NCI-H82 (cell line): ENCODE measurements at regions not wholly inside any gene's neighbourhood (a gene's known extent, or its start where the extent isn't known, plus 50 kb on each side); places are given as distances from the start of the nearest gene placed in this dataset.

Experiments used
- DNase-seq: peaks from one replicate; lab custom pipeline; 2025; lab: John Stamatoyannopoulos, UW

DNA sequence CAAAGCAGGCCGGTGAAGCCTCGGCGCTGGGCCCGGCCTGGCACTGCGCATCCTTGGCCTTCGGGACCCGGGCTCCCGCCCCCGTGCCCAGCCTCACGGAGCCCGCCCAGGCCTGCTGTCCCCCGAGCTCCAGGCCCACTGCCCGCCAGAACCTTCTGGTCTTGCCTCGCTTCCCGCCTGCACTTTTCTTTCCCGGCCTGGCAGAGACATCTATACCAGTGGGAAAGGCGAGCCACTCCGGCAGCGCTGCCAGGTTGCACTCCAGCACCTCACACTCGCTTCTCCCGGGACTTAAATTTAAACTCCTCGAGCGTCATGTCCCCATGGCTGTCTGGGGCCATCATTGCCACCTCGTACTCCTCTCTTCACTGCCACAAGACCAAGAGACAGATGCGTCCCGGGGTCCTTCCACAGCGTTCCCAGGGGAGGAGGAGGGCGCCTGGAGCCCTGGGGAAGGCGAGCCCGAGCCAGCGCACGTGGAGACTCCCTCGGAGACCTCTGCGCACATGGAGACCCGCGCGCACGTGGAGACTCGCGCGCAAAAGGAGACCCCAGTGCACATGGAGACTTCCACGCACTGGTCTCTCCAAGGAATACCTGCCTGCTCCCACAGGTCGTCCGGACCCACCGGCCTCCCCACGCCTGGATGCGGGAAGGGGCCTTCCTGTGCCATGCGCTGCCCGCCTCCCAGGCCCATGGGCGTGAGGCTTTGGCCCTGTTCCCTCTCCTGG is 253.1 kb upstream of the SALL3 start:
- no peak for DNase-seq

DNA sequence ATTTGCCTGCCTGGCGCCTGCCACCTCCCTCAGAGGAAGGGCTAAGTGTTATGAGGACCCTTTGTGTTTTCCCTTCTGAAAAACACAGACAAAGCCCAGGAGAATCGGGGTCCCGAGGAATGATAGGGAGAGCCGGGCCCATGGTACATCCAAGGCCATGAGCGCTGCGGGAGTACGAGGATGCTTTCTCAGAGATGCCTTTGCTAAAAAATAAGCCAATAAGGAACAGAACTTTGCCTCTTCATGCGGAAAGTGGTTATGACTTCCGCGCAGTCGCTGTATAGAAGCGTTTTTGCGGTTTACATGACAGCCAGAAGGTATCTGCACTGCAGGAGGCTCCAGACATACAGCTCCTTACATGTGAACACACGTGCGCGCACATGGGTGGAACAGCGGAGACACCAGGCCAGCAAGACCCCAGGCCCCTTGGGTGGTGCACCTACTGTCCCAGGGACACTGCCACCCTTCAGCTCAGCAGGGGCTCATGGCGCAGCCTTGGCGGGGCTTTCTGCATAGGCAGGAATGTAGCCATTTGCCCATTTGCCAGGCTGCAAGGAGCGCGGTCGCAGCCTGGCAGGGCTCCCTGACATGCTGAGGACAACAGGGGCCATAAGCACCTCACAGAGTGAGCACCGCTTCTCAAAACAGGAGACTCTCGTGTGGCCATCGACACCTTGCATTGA is 252.4 kb upstream of the SALL3 start:
- DNase-seq, result no peak

DNA sequence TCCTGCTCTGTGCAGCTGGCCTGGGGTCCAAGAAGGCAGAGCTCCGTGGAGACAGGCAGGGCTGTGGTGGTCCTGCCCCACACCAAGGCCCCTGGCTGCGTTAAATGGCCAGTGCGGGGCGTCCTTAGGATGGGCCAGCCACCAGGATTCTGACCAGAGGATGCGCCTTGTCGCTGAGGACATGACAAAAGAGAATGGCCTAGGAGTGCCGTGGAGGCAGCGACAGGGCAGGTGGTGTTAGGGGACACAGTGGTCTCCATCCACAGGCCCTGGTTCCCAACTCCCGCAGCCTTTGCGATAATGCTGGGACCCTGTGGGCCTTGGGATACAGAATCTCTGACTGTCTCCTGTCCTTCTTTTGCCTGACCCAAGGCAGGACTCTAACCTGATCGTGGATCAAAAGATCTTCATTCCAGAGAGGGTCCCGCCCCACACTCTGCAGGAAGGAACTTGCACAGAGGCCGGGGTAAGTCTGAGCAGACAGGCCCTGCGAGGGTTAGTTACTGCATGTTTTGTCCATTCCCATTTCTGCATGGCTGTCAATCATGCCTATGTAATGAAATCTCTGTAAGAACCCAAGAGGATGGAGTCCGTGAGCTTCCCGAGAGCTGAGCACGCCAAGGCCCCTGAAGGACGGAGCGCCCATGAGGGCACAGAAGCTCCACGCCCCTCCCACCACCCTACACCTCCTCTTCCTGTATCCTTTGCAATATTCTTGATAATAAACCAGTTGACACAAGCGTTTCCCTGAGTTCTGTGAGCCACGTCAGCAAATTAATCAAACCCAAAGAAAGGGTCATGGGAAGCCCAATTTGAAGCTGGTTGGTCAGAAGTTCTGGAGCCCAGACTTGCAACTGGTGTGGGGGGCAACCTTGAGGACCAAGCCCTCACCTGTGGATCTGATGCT is 251.5 kb upstream of the SALL3 start:
- DNase-seq, result no peak

DNA sequence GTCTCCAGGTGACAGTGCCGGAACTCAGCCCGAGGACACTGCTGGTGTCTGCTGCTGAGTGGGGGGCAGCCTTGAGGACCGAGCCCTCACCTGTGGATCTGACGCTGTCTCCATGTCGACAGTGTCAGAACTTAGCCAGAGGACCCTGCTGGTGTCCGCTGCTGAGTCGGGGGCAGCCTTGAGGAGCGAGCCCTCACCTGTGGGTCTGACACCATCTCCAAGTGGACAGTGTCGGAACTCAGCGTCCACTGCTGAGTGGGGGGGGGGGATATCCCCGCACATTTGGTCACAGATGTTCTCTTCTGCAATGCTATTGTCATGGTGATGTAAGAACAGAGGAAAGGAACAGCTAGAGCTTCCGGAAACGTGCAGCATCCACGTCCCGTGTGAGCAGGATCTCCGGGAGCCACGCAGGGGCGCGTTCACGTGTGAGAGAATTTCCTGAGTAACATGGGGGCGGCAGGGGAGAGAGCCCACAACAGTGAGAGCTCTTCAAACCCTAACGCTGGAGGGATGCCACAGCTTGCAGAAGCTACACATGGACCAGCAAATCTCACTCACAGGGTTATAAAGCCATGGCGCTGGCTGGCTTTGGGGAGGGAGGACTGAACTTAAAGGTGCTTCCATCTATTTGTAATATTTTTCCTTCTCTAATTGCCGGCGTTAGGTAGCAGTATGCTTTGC is 250.7 kb upstream of the SALL3 start:
- DNase-seq, result no peak

DNA sequence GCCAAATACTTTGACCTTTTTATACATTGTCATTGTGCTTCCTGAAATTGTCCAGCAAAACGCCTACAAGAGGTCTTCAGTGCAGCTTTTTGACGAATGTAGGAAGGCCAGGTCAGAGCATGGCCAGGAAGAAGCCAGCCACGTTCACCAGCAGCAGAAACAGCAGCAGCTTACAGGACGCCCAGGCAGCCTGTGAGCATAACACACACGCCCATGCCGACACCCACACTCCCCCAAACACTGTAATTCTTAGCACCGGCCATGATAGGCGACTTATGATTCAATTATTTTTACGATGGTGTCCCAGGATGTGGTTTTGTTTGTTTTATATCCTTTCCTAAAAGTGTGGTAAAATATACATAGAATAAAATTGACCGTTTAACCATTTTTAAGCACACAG is 249.1 kb upstream of the SALL3 start:
- DNase-seq, result no peak

DNA sequence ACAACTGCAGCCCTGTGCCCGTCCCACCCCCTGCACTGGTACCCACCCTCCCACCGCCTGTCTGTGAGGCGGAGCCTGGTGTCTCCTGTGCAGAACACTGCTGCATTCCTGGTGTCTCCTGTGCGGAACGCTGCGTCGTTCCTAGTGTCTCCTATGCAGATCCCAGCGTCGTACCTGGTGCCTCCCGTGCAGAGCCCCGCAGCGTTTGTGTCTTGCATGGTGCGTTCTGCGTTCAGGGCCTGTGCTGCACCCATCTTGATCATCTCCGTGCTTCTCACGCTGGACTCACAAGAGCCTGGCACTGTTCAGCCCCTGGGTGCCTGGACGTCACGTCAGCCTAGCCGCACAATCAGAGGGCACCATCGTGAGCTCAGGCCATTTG is 248.6 kb upstream of the SALL3 start:
- no peak for DNase-seq

DNA sequence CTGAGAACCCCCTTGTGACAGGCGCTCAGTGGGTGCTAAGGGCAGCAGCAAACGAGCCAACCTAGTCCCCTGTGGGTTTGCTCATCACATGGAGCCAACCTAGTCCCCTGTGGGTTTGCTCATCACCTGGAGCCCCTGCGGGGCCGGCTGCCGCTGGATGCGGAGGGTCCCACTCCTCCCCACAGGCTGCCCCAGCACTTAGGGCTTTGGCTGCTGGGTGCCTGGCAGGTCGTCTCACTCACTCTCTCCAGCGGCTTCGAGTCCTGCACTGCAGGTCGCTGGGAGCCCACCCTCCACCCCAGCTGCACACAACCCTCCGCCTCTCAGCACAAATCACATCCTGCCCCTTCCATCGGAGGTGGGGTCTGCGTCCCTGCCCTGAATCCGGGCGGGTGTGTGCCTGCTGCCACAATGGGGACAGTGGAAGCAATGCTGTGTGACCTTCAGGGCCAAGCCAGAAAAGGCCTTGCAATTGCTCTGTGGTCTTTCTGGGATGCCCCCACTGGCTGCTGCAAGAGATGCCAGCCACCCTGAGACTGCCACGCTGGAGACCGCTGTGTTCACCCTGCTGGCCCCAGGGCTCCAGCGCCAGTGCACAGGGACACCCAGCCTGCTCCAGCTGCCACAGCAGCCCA is 248.1 kb upstream of the SALL3 start:
- DNase-seq, result no peak

DNA sequence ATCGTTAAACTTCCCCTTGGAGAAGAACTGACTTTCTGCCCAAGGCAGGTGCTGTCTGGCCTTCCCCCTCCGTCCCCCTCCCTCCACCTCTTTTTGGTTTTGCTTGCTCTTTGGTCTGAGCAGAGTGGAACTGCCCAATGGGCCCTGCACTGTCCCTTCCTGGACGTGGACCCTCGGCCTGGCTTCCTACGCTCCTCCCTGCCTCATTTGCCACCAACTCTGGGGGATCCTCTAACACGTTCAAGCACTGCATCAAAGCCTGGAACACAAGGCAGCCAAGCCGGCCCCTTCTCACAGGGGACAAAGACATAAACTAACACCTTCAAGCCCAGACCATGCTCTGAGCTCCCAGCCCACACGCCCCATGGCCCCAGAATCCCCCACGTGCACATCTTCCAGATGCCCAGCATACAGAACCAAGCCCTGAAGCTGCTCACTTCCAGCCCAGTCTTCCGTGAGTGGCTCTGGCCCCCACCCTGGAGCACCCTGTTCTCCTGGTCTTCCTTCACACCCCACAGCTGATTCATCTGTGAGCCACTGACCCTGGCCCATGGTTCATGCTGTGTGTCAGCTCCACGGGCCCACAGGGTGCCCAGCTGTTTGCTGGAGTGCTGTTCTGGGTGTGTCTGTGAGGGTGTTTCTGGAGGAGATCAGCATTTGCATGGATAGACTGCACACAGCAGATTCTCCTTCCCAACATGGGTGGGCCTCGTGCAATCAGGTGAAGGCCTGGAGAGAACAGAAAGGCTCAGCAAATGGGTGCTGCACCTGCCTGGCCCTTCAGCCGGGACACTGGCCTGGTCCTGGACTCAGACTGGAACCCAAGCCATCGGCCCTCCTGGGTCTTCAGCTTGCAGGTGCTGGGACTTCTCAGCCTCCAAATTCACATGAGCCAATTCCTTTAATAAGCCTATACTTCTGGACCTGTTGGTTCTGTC is 247.1 kb upstream of the SALL3 start:
- DNase-seq, result no peak

DNA sequence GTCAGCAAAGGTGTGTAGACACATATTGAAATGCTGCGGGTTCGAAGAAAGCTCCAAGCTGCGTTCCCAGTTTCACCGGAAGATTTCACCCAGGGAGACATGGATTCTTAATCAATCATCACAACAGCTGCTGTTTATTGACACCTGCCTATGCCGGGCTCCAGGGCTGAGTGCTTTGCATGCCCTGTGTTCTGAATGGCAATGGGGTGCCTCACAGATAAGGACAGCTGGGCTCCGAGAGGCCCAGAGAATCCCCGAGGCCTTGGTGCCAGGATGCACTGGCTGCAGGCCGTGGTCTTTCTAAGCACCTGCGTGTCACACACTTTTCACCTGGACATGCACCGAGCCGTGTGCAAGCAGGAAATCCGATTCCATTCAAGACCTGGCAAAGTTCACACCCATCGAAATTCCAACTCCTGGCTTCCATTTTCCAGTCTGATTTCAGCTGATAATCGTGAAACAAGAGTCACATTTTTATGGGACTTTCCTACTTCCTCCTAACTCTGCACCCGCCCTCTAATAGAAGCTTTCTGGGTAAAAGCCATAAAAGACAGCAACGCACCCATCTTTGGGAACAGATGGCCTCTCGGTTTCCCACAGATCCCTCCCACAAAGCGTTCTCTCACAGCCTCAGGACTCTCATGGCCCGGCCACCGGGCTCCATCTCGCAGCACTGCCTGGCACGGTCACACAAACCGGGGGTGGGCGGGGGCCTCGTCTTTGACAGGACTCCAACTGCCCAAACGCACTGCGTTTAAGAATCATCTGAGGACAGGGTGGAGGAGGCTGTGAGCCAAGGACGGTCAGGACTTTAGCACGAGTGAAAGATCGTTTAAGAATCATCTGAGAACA is 245.6 kb upstream of the SALL3 start:
- DNase-seq, result no peak

DNA sequence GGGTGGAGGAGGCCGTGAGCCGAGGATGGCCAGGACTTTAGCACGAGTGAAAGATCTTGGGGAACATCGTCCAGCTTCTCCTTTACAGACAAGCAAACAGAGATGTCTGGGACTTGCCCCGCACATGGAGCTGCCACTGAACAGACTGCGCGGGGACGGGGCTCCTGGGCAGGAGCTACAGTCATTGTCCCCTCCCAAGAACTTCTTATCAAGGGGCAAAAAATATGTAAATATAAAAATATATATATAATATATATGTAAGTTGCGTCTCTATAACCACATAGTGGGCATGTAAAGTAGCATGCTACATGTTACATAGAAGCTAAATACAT is 245.0 kb upstream of the SALL3 start:
- DNase-seq, result no peak

DNA sequence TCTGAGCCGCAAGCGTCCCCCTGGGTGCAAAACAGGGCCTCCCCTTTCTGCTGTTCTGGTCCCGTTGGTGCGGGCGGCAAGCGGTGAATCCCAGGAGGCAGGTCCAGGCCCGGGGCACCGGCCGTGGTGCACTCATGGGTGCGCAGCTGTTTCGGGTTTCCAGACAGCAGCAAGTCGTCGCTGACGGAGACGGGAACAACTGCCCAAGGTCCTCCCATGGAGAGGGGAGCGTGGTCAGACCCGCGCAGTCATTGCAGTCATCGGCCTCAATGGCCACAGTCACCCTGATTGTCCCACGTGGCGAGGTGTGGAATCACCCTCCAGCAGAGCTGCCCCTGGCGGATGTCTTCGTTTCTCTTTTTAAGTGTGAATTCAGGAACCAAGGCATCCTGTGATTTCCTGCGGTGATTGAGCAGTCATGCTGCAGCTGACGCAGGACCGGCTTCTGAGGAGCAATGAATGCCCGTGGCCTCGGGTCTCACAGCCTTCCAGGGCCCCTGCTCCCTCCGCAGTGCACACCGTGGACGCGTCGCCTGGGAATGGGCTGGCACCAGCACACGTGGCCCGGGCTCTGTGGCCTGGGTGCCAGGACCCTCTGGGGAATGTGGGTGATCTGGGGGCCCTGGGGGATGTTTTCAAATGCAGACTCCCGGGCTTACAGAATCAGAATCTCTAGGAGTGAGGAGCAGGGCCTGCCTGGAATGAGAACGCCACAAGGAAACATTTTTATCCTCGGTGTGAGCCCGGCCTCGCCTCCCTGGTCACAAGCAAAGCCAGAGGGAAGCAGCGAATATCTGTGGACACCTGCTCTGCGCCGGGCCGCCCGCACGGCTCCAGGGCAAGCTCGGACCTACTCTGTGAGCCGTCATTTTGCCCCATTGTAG is 244.2 kb upstream of the SALL3 start:
- no peak for DNase-seq

DNA sequence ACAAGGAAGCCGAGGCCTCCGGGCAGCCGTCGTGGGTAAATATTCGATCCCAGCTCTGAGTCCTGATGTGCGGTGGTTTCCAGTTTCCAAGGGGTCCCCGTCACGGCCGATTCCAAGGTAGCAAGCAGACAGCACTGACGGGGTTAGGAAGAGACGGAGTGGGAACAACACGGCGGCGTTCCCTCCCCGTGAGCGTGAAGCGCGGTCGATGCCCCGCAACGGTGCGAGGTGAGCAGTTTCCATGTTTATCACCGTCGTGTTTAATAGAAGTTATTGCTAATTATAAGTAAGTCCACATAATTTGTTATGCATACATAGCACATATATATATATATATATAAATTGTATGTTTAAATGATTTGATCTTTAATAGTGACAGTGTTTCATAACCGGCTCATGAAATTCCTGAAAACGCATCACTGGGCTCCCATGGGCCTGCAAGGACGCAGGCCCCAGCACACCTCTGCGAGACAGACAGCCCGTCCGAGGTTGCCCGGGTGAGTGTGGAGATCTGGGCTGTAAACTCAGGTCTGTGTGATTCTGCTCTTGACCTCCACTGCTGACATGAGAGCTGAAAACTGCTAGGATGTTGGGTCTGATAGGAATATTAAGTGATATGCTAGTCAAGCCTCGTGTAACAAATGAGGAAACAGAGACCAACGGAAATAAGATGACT is 243.5 kb upstream of the SALL3 start:
- DNase-seq, result no peak

DNA sequence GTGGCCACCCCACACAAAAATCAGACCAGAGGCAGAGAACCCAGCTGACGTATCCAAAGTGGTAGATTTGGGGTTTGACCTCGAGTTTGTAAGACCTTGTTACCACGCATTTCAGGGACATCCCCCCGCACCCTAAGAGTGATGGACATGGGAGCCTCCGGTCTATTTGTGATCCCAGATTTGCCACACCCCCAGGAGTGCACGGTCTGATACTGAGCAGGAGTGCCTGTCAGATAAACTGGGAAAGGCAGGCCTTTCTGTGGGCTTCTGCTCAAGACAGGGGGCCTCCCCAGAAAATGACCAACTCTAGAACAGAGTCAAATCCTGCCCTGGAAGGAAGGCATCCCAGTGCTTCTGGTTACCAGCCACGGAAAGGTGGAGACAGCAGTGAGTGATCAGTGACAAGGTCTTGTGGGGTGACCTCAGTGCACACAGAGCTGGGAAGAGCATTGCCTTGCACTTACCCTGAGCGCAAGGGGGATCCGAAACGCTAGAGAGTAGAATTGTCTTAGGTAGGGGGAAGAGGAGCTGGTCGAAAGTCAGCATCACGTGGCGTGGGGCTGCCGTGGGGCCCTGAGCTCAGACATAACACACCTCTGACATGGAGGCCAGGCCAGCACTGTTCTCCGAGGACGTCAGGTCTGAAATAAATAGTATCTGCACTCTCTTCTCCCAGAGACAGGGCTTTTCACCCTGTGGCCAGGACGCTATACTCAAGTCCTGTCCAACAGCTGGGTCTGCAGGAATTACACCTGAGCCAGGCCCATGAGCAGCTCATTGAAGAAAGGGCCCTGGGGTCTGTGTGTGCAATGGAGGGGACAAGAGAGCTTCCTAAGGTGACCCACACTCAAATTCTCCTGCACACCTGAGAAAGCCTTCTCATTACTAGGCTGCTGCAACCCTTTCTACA is 242.4 kb upstream of the SALL3 start:
- DNase-seq, result no peak

DNA sequence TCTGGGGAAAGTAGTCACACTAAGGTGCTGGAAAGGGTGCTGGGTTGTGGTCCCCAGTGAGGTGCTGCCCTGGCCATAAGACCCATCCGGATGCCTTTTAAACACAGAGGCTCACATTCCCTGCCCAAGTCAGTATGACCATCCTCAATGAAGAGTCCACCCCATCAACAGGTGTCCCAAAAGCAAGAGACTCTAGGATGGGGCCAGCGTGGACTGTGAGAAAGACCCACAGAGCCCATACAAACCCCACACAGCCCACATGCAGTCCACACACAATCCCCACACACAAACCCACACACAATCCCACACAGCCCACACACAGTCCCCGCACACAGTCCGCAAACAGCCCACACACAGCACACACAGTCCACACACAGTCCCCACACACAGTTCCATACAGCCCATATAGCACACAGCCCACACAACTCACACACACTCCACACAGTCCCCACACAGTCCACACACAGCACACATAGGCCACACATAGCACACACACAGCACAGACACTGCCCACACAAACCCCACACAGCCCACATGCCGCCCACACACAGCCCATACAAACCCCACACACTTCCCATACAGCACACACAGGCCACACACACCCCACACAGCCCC is 241.4 kb upstream of the SALL3 start:
- DNase-seq, result no peak

DNA sequence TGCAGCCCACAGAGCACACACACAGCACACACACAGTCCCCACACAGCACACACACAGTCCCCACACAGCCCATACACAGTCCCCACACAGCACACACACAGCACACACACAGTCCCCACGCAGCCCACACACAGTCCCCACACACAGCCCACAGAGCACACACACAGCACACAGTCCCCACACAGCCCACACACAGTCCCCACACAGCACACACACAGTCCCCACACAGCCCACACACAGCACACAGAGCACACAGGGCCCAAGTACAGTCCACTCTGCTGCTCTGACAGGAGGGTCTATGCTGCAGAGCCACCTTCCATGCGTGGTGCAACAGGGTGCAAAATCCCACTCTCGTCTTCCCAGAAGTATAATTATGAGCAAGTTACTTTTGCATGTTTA is 240.5 kb upstream of the SALL3 start:
- no peak for DNase-seq

DNA sequence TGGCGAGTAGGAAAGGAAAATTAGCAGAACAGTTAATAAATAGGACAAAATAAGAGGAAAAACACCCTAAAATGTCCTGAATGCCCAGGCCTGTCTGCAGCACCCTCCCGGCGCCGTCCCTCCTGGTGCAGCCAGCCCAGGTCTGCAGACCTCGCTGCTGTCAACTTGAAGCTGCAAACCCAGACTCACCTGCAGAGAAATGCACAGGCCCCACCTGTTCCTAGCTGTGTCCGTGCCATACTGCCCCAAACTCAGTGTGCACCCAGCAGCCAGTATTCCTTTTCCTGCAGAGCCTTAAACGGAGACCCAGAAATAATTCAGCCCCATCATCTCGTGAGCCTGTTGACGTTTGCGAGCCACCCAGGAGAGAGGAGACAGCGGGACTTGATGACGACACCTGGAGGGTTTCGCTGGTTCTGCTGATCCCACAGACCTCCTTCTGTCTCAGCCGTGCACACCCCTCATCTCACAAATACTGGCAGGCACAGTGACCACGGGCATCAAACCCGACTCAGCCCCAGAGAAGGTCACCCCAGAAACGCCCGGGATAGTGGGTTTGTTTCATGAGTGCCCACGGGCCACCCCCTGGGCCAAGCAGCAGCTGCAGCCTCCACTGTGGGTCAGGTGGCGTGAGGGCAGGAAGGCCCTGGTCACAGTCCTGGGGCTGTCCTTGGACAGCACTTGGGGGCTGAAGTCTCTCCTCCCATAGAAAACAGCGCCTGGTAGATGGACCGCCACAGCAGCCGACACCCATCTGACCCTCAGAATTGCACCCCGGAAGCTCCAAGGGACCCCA is 239.5 kb upstream of the SALL3 start:
- DNase-seq, result no peak
